Anterior cingulate cortex (tissue), 58 donors: ENCODE measurements at regions not wholly inside any gene's neighbourhood (a gene's known extent, or its start where the extent isn't known, plus 50 kb on each side); places are given as distances from the start of the nearest gene placed in this dataset.
A peak's percentile ranks its signal among the peaks of the same experiment; 100 is the strongest.

Experiments used
- DNase-seq, 58 donors: peaks; one replicate each; lab custom pipeline; 2025; lab: John Stamatoyannopoulos, UW

DNA sequence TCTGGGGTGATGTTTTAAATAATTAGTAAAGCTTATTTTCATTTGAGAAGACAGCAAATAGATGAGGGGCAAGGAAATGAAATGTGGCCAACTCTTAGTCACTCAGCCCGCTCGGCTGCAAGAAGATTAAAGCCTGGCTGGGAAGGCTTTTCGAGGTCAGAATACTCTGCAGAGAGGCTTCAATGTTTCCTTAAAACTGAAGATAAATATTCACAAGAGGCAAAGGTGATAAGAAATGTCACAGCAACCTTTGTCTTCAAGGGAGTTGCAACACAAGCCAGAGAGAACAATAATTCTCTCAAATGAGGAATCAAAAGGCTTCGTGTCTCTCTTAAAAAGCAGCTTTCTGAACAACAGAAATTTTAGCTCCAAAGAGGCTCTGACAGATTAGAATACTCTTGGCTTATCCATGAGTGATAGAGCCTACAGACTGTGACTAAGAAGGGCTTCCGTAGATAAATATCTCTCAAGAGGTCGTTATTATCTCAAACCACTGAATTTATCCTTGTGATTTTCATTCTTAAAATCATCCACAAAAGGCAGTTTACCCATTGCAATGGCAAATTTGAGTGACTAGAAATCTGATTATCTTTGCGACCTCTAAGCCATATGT, 92.5 kb downstream of the KLF6 start:
- no peak for DNase-seq

- no peak for DNase-seq
Measured at GRCh38 chr10:3691482-3691881, 93.5 kb downstream of the KLF6 start.

DNA sequence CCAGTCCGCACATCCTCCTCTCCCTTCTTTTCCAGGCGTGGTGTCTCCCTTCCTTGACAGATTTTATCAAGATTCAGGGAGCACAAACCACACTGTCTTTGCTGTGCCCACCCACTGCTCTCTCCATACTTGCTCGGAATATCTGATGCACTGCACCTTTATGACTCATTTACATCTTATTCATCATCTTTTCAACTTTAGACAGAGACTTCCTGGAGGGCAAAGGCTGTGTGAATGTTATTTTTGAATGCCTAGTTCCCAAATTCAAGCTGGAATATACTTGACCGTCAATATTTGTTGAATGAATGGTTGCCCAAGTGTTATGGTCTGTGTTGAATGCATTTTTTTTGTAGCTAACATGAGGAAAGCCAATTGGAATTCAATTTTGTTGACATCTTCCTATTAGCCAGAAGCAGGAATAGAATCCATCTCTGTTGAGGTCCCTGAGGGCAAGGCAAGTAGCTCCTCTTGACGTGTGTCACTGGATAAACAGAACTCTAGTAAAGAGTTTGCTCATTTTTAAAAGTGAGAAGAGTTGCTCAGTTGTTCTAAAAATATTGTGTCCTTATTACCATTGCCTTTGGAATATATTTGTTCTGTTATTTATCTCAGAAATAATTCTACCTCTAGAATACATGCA, 95.0 kb downstream of the KLF6 start:
- DNase-seq = no peak

- no peak for DNase-seq
Measured at GRCh38 chr10:3687510-3688081, 97.4 kb downstream of the KLF6 start.

GRCh38 chr10:3685384-3685783, 99.6 kb downstream of the KLF6 start:
- no peak for DNase-seq

GRCh38 chr10:3684891-3685290, 100.1 kb downstream of the KLF6 start:
- DNase-seq = no peak

DNA sequence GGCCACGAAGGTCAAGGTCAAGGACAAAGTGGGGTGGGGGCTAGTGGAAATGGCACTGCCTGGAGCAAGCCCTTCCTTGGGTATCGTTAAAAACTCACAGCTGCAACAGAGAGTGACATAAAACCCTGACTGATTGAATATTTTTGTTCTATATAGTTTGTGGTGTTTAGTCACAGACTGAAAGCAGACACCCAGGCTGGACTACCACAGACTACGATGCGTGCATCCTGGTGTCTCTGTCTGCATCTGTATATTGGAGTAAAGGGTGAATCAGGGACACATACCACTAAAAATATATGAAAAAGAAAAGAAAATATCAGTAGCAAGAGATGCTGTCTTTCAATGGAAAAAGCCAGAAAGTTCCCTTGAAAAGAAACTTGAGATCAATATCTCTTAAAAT, 101.4 kb downstream of the KLF6 start:
- no peak for DNase-seq

DNA sequence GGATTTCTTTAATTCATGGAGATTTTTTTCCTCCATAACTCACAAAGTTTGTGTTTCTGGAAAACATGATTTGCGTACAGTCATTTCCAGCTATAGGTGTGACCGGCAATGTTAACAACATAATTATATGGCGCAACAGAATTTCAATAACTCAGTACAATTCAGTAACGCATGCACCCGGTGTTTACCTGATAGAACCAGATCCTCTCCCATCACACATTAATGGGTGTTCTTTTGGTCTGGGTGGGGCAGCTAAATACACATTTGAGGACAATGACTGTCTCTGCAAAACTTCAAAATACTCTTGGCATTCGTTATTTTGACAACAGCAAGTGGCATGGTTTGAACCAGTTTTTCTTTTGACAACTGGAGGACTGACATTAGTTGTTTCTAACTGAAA, 102.3 kb downstream of the KLF6 start:
- DNase-seq = no peak

DNA sequence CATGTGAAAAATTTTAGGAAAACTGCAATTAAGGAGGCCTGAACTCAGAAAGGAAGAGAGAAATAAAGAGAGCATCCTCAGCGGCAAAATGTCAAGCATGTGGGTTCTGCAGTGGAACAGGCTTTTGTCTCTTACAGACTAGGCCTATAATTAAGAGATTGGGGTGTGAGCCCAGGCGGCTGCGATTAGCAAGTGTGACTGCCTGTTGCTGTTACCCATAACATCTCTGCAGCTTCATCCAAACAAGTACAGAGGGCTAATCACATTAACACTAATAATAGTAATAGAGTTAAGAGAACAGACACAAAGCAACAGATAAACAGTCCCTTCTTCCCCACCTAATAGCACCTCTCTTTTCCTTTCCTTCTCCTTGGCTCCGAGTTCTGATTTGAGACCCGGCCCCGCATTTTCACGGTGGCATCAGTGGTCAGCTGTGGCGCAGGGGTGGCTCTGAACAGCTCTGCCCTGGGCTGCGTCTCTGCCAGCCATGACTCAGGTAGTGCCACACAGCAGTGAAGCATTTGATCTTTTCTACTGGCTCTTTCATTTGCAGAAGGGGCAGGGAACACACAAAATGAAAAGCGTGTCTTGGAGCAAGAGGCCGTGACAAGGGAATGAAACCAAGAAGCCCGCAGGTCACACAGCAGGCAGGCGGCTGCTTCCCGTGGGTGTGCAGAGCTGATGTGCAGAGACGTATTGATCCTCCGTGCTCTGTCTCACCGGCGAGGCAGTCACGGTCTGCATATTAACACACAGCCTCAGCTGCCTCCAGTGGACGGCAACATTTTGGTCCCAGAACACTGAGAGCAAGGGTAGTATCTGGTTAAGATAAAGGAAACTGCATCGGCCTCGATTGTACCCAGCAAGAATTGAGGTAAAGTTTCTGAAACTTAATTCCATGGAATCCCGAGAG, 103.1 kb downstream of the KLF6 start:
- no peak for DNase-seq

DNA sequence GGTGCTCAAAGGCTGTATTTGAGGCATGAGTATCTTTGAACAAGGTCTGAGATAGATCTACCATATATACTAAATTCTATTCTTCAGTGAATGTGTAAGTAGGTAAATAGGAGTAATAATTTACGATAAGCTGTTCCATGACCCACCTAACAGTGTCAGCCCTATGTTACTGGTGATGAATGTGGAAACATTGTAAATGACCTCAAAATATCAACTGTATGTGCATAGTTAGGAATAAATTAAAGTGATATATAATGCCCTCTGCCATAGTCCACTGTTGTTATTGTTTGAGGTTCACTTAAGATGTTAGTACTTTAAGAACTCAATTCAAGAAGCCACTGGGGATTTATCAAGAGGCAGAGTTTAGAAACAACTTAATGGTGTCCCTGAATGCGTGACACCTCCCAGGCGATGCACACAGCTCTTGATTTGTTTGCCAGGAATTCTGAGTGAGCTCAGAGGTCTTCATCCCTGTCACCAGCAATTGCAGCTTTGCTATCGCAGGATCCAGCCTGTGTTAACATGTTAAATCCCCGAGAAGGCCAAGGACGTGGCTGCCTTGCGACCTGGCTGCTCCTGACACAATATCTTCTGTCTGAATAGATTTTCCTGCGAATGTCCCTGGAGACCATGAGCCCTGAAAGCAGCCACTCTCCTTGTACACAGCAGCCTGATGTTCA, 104.9 kb downstream of the KLF6 start:
- DNase-seq = no peak

DNA sequence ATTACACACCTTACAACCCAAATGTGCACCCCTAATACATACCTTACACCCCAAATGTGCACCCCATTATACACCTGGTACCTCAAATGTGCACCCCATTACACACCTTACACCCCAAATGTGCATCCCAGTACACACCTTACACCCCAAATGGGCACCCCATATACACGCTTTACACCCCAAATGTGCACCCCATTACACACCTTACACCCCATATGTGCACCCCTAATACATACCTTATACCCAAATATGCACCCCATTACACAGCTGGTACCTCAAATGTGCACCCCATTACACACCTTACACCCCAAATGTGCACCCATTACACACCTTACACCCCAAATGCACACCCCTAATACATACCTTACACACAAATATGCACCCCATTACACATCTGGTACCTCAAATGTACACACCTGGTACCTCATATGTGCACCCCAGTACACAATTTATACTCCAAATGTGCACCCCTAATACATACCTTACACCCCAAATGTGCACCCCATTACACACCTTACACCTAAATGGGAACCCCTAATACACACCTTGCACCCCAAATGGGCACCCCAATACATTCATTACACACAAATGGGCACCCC, 106.3 kb downstream of the KLF6 start:
- no peak for DNase-seq

DNA sequence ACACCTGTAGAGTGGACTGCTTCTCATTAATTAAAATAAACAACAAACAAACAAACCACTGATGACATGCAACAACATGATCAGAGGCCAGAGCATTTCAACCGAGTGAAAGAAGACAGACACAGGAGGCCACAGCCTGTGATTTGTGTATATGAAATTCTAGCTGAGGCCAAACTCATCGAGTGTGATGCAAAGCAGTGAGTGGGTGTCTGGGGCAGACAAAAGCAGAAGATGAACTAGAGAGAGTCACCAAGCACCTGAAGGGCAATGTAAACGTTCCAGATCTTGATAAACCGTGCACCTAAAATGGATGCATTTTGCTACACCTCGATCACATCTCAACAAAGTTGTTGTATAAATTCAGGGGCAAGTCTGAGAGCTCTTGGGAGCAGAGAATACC, 108.4 kb downstream of the KLF6 start:
- DNase-seq = no peak

DNA sequence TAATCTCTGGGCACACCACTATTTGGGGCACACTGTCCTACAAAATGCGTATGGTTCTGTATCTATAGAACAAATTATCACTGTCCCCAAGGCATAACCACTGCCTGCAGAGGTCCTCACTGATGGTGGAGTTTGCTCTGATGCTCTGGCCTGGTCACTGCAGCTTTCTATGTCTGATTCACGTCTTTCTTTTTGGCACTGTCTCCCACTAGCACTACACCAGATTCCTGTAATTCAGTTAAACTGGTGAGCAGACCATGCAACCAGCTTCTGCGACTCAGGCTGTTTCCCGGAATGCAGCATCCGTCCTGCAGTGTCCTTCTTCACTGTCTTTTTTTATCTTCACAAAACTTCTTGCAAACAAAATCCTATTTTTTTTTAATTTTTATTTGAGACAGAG, 112.8 kb downstream of the KLF6 start:
- no peak for DNase-seq

DNA sequence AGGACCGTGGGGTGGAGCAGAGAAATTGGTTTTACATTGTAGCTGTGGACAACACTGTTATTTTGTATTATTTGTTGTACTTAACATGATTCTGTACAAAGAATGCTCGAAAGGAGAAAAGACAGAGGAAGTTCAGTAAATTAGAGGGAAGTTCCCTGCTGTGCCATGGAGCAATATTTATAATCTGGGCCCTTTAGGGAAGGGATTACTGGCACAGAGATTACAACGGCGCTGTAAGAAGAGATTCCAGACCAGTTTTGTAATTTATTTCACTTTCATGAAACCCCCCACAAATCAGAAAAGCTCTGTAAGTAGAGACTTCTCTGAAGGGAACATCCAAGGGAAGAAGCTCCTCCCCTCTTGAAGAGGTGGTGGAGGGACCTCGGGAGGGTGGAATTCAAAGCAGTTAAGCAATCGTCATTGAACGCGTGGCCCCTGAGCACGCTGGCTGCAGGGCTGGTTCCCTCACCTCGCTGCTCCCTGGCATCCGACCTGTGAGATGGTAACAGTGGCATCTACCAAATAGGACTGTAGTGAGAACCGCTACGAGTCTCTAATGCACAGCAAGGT, 113.5 kb downstream of the KLF6 start:
- DNase-seq = no peak

GRCh38 chr10:3668966-3669330, 116.1 kb downstream of the KLF6 start:
- no peak for DNase-seq

GRCh38 chr10:3668276-3668965, 116.6 kb downstream of the KLF6 start:
- DNase-seq = peak in 1 of 58 donors; percentile 14

DNA sequence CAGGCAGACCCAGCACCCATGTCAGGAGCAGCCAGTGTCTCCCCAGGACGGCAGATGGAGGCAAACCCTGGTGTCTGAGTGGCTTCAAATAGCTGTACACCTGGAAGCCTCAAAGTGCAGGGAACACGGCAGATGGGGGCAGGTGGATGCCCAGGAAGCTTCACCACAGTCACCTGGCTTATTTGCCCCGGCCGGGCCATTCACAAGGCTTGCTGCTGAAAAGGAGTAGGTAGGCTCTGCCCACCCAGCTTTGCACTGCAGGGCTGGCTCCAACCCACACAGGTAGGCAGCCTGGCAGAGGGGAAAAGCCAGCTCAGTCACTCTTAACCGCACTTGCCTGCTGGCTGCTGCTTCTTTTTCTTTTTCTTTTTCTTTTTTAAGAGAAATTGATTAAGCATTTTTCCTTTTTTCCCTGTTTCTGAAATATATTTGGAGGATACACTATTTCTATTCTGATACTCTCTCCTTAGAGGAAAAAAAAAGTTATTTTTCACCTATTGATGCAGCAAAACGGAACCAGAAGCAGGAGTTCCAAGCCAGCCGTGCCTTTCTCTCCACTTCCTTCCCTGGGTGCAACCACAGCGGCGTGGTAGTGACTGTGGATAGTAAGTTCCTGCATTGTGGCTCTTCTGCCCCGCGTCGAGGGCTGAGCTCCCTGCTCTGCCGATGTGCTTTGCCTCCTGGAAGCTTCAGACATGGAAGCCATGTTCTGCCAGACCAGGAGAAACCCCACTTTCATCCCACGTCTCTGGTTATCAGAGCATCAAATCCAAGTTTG, 118.3 kb downstream of the KLF6 start:
- DNase-seq = no peak

GRCh38 chr10:3665316-3665908, 119.6 kb downstream of the KLF6 start:
- DNase-seq = no peak
